AG08395 (cell line): ENCODE measurements at regions not wholly inside any gene's neighbourhood (a gene's known extent, or its start where the extent isn't known, plus 50 kb on each side); places are given as distances from the start of the nearest gene placed in this dataset.
A peak's percentile ranks its signal among the peaks of the same experiment; 100 is the strongest.
"Not testable (repeated sequence)": the region's sequence is repeated elsewhere in the genome, so short reads cannot be mapped to it uniquely, and the experiment has no call there.

Experiments
- DNase-seq: peaks from one replicate; pipeline ENCODE4 v3.0.0; 2012; ENCODE audit warnings: mixed read lengths, low spot score

DNA sequence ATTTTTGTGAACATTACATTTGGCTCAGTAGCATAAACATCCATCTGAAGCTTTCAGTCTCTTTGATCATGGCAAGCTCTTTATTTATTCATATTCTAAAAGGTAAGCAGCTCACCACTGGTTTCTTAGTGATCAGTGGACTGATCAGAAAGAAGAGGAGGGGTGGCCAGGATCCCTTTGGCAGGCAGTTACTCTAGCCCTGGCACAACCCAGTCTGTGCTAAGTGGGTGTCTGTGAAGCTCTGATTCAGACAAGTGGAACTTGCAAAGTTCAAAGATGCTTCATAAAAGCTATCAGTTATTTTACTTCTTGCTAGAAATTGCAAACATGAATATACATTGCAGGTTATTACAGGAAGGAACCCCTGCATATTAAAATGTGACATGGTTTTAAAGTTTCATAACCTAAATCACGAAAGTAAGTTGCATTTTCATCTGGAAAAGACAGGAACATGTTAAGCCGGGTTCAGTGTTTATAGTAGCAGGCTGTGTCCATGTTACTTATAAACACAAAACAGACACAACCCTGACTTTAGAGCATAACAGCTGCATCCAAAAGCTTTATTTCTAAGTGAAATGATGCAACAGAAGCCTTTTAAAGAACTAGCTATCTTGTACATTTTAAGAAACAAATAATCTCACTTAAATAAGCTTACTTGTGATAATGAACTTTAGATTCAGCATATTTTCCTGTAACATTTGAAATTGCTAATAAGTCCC is 785.3 kb downstream of the MCTP2 start:
- peak; percentile 17 for DNase-seq

DNA sequence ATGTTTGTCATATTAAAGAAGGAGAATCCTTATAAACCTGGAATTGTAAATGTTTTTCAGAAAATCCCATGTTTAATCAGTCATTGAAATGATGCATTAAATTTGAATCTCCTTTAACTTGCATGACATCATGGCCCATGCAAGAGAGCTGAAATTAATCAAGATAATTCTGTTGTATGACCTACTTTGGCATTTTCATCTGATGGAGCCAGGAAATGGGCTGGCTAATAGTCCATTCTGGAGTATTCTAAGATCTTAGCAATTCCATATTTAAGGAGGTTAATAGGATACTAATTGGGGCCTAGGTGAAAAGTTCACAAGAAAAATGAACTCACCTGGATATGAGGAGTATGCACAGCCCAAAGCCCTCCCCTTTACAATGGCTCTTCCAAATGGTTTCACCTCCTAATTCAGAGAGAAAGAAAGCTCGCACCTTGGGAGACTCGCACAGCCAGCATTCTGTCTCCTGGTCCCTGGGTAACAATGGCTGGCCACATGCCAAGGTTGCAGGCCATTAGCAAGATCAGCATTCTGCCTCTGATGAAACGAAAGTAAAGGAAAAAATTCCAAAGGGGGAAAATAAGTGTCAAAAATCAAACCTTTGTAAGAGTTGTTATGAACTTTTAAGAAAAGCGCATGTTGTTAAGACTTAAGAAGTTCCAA is 786.4 kb downstream of the MCTP2 start:
- no peak for DNase-seq

DNA sequence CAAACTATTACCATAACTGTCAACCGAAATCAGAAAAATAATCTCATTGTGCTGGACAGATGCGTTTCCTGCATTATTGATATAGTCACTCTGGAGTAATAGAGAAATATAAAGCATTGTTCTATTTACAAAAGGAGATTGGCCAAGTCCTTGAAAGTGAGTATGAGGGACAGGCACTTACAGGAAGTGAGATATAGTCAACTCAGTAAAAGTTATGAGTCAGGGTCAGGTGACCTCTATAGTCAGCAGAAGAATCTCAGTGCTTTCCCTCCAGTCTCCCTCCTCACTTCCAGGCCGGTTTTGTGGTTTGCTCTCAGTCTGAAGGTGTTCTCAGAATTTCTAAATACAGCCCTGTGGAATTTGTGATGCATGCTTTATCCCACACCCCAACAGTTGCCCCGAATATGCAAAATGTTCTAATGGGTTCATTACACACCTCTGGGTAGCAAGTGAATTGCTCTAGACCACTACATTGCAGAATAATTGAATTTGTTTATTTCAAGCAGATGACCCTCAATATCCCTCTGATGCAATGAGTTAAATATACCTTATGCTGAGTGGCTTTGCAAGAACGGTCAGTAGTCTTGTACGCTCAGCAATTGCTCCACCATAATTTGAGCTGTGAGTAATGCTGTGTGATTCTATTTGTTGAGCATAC is 787.7 kb downstream of the MCTP2 start:
- peak; percentile 48 for DNase-seq

DNA sequence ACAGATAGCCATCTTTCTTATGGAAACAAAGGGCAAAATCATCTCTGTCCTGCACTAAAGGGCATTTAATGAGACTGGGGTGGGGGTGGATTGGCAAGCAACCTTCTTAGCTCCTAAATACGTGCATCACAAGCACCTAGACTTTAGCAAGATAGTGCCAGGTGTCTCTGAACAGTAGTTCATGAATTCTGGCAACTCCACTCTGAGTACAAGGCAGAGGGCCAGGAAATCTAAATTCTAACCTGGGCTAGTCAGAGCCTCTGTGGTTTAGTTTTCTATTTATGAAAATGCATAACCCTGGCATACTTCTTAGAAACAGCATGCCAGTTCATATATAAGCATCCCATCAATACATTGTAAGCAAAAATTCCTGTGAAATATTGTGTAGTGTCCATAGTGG is 788.5 kb downstream of the MCTP2 start:
- DNase-seq: no peak

- DNase-seq: no peak
These were observed 790.5 kb downstream of the MCTP2 start for GRCh38 chr15:95021816-95022215.

DNA sequence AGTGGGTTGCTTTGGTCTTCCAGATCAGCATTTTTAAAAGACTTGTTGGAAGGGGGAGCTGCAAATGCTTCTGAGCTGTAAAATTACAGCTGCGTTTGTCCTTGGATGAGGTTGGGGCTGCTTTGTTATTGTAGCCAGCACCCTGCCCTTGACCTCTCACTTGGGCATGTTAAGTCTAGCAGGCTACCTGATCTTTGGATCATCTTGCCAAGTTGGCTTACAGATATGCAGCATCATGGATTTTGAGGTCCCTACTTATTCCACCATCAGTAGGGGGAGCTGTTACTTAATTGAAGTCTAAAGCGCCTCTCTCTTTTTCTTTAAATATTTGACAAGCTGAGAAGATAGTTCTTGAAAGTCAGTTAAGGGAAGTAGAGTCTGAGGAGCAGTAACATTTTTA is 793.0 kb downstream of the MCTP2 start:
- DNase-seq: peak; percentile 5

DNA sequence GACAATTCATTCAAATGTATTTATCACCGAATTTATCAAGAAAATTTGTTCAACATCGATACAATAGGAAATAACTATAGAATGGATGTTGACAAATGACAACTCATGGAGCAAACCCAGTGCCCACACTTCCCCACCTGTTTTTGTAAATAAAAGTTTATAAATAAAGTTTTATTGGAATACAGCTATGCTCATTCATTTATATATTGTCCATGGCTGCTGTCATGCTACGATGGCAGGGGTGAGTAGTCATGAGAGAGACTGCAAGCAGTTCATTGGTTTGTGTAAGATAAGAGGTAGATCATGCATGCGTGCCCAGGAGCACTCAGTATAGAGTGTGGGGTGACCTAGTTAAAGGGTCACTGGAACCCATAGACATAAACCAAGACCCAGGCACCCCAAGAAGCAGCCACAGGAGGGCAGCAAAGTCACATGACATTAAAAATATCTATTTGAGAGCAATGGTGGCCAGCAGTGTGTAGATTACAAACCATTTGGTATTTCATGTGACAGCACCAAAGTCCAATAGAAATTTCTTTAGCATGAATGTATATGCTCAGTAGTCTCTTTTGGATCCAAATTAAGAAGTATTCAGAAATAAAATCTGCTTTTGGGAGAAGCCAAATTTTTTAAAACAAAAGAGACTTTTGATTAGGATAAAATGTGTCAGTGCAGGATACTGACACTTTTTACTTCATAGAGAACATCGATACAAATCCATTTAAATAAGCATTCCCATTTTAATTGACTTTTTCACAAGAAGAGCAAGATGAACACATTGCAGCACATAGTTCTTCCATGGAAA is 794.8 kb downstream of the MCTP2 start:
- DNase-seq: peak; percentile 65

- no peak for DNase-seq
These were observed 796.6 kb downstream of the MCTP2 start for GRCh38 chr15:95027981-95028380.

DNA sequence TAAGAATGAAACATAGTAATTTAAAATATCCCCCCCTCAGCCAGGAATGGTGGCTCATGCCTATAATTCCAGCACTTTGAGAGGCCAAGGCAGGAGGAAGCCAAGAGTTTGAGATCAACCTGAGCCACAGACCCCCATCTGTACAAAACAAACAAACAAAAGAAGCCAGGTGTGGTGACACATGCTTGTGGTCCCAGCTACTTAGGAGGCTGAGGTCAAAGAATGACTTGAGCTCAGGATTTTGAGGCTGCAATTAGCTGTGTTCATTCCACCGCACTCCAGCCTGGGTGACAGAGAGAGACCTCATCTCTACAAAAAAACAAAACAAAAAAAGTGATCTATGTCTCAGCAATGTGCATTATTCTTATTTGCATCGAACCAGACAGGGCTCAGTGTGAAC is 800.8 kb downstream of the MCTP2 start:
- DNase-seq: no peak

- no peak for DNase-seq
These were observed 803.7 kb downstream of the MCTP2 start for GRCh38 chr15:95035106-95035505.

DNA sequence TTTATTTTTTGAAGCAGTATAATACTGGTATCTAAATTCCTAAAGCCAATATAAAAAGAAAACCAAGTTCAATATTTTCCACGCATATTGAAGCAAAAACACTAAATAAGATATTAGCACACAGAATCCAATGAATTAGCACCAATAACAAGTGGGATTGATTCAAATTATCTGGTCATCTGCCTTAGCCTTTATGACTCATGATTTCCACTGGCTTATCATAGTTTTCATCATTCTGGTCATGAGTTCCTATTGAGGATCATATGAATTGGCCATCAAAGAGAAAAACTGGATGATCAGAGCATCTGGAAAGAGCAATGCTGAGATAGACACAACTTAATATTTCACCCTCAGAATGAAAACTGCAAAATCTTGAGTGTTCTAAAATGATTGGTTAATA is 809.9 kb downstream of the MCTP2 start:
- no peak for DNase-seq

DNA sequence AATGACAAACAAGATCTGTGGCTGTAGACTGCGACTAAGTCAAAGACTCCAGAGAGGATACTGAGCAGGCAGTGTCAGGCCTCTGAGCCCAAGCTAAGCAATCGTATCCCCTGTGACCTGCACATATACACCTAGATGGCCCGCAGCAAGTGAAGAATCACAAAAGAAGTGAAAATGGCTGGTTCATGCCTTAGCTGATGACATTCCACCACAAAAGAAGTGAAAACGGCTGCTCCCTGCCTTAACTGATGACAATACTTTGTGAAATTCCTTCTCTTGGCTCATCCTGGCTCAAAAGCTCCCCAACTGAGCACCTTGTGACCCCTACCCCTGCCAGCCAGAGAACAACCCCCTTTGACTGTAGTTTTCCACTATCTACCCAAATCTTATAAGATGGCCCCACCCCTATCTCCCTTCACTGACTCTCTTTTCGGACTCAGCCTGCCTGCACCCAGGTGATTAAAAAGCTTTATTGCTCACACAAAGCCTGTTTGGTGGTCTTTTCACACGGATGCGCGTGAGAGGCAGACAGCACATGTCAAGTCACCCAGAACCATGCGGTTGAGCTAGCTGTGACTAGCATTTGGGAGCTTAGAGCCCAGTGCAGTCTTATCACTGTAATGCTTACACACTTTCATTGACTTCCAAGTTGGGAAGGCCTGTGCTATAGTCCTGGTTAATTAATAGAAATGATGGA is 812.0 kb downstream of the MCTP2 start:
- DNase-seq: not testable (repeated sequence)

DNA sequence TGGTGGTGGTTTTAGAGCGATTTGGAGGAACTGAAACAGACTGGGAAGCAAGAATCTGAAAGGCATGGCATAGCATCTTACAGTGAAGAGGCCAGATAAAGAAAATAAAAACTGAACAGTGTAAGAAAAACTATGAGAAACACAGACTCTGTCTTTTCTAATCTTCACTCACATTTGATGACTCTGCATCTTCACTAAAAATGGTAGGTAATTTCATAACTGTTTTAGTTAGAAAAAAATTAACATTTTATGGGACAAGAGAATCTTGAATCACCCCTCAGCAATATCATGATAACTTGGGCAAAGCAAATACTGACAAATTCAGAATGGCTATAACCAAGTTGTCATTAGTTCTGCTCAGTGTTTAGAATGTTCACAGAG is 812.6 kb downstream of the MCTP2 start:
- DNase-seq: no peak

DNA sequence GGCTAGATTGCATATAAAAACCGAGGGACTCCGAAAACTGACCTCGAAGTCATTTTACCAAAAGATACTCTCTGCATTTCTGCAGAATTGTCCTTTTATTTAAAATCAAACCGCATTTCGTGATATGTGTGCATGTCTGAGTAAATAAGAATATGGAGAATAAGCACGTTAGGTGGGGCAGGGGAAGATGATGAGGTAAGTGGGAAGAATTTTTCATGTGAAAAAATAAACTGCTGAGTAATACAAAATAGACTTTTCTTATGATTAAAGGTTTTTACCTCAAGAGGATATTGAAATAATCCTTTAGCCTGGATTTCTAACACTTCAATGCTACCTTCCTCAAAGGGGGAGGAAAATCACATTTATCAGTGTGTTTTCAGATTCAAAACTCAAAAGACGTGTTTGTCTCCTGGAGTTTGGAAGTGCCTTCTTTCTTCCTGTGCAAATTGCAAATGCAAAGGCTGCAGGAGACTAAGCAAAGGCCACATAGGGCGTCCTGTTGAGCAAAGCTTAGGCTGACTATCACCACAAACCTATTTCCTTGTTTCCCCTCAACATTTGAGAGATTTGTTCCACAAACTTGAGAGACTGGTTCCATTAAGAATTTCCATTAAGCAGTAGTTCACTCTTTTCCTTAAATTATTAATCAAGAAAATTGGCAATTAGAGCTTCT is 813.5 kb downstream of the MCTP2 start:
- no peak for DNase-seq

DNA sequence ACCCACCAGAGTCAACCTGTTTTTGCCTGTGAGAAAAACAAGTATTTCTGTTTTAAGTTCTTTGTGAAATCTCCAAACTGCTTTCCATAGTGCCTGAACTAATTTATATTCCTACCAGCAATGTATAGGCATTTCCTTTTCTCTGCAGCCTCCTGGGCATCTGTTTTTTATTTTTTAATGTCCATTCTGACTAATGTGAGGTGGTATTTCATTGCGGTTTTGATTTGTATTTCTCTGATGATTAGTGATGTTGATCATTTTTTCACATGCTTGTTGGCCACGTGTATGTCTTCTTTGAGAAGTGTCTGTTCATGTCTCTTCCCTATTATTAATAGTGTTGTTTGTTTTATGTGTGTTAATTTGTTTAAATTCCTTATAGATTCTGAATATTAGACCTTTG is 820.5 kb downstream of the MCTP2 start:
- no peak for DNase-seq

GRCh38 chr15:95059346-95059905 is 828.1 kb downstream of the MCTP2 start:
- DNase-seq: no peak

- no peak for DNase-seq
These were observed 837.5 kb downstream of the MCTP2 start for GRCh38 chr15:95068701-95069521.

- no peak for DNase-seq
These were observed 844.7 kb downstream of the MCTP2 start for GRCh38 chr15:95075792-95076677.

GRCh38 chr15:95076678-95076990 is 845.3 kb downstream of the MCTP2 start:
- DNase-seq: no peak
